GM18873 (cell line): ENCODE measurements at regions not wholly inside any gene's neighbourhood (a gene's known extent, or its start where the extent isn't known, plus 50 kb on each side); places are given as distances from the start of the nearest gene placed in this dataset.

Source experiments
- ATAC-seq: cut with Tn5 transposase; IDR thresholded peaks from one replicate; pipeline ENCODE4 v1.9.1; 2021; ENCODE audit warnings: mild to moderate bottlenecking, moderate library complexity, moderate number of reproducible peaks; ENCODE audit not compliant: unreplicated experiment, low FRiP score

DNA sequence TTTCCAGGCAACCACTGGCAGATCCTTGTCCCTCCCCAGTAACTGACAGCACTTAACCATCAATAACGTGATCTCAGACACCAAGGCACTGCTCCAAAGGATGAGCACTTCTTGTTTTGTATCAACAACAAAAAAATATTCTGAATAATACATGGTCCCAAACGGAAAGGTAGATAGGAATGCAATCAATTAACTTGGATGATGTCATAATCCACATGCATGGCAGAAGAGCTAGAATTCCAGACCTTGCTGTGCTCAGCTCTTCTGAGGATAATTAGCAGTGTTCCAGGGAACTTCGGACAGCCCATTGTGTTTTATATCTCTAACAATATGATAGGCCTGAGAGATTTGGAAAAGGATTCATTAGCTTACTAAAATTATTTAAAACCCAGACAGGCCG lies 288.4 kb upstream of the PCSK5 start:
- ATAC-seq, result no peak

- ATAC-seq, result no peak
Observed at GRCh38 chr9:75604661-75605060, 285.8 kb upstream of the PCSK5 start.

- ATAC-seq, result no peak
Observed at GRCh38 chr9:75607521-75607920, 283.0 kb upstream of the PCSK5 start.

DNA sequence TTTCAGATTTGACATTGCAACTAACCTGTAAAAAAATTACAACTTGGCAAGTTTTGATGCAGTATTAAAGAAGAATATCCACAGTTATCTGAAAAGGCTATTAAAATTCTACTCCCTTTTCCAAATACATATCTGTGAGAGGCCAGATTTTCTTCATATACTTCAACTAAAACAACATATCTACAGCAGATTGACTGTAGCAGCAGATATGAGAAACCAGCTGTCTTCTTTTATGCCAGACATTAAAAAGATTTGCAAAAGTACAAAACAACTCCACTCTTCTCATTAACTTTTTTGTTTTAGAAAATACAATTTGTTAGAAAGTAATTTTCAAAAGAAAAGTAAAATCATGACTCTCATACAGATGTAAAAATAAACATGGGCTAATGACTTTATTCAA lies 281.1 kb upstream of the PCSK5 start:
- ATAC-seq, result no peak

DNA sequence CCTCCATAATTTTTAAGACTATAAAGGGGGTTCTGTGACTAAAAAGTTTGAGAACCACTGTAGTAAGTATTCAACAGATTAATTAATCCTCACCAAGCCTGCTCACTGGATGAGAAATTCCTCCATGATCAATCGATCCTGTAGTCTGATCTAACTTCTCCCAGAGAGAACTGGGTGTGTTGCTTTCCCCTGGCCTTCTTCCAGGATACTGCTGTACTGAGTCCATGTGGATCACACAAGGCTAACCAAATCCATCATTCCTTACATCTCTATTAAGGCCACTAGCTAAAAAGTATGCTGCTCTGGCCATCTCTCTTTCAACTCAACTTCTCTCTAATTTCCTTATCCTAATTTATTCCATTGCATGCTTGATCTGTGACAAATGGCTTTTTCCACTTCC lies 280.2 kb upstream of the PCSK5 start:
- no peak for ATAC-seq

DNA sequence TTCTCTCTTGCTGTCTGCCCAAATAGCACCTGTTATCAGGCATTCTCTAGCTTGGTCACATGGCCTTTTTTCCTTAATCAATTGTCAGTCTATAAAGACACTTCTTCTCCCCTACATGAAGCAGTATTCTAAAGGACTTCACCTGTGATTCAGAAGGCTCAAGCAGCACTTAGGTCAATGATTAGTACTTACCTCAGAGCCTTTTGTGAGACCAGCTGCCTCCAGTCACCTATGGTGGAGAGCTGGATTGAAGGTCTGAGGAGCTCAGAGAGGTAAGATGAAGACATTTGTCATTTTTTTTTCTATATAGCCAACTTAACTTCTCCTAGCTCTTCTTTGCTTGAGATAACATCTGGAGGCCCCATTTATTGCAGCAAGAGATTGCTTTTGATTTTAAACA lies 278.3 kb upstream of the PCSK5 start:
- ATAC-seq, result no peak

DNA sequence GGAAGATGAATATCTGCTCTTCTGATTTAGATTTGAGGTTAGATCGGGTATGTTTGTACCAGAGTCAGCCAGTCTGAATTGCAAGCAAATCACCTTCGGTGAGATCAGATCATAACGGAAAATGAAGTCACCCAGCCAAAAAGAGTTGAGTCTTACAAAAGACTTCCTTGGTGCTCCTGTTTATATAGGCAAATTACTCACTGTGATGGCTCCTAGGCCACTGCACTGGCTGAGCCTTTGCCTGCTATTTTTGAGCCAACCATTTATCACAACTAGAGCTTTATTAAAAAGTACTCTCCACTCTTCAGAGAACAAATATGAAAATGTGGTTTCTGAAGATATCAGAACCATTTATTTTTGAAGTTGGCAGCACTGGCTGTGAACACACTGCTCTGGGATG lies 277.7 kb upstream of the PCSK5 start:
- ATAC-seq, result no peak

DNA sequence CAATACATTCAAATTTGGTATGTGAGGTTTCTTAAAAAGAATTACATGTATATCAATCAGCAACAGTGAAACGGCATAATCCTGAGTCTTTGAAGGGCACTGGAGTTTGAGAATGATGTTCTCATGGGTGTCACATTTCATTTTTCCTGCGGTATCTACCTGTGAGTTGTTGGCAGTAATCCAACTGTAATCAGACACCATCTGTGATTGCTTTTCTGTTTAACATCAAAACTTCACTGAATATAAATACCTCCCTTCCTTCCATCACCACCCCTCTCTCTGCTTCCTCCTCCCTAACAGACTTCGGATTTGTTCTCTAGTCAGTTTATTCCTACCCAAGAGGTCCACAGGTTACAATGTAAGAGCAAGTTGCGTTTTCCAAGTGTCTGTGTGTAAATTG lies 275.2 kb upstream of the PCSK5 start:
- no peak for ATAC-seq

DNA sequence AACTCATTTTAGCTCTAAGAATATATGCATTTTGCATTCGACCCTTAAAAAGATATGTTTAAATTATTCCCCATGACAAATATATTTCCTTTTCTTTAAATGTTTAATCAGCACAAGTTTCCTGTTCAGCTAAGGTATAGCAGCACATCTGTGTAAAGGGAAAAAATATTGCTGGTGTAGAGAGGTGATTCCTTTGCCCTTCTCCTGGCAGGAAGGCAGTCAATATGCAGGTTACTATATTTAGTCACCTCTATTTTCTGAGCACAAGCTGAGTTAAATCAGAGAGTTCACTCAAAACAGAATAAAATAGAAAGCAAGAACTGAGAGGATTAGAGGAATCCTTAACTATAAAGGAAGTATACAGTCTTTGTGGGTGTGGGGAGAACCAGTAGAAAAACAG lies 274.4 kb upstream of the PCSK5 start:
- ATAC-seq, result no peak

- no peak for ATAC-seq
Observed at GRCh38 chr9:75616841-75617566, 273.5 kb upstream of the PCSK5 start.

GRCh38 chr9:75623462-75623861 lies 267.0 kb upstream of the PCSK5 start:
- no peak for ATAC-seq

- ATAC-seq, result no peak
Observed at GRCh38 chr9:75624998-75625397, 265.5 kb upstream of the PCSK5 start.

GRCh38 chr9:75626860-75627259 lies 263.6 kb upstream of the PCSK5 start:
- ATAC-seq, result no peak

GRCh38 chr9:75628952-75629351 lies 261.5 kb upstream of the PCSK5 start:
- ATAC-seq, result no peak

DNA sequence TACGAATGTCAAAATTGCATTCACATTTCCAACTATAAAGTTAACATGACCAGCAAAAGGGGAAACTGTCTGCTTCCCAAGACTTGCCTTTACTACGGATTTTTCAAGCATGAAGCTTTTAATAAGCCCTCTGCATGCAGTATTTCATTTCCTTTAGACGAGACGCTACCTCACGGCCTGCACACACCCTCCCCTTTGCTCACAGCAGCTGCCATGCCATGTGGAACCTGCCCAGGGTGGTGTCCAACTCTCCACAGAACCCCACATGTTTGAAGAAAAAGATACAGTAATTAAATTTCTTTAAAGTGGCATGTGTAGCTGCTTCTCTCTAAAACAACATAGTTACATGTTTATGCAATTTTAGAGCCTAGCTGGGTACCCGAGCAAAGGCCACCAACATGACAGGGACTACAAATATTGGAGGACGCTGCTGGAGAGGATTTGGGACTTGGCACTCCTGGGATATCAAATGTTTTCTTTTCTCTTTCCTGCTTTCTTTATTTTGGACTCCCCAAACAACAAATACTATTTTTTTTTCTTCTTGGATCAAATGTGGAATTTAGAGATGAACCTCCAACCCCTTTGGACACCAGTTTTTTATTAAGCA lies 256.9 kb upstream of the PCSK5 start:
- no peak for ATAC-seq

GRCh38 chr9:75636427-75637045 lies 253.9 kb upstream of the PCSK5 start:
- no peak for ATAC-seq

DNA sequence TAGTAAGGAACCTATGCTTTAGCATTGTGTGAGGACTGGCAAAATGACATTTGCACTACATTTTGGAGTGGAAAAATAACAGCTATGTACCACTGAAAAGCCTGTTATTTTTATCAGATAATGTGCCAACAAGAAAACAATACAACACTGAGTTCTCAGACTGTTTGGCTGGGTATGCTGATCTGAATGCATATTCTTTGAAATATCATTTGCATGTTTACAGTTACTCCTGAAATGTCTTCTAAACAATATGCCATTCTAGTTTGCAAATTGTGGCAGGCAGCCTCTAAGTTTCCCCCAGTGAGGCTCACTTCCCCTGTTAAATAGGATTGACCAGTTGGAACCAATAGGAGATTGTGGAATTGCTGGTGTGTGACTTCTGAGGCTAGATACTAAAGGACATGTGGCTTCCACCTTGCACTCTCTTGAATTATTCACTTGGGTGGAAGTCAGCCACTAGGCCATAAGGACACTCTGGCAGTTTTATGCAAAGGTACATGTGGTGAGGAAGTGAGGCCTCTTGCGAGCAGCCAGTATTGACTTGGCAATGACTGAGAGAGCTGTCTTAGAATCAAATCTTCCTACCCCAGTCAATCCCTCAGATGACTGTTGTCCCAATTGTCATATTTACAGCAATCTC lies 250.4 kb upstream of the PCSK5 start:
- ATAC-seq, result no peak

- no peak for ATAC-seq
Observed at GRCh38 chr9:75642522-75642921, 248.0 kb upstream of the PCSK5 start.

- no peak for ATAC-seq
Observed at GRCh38 chr9:75644649-75645048, 245.8 kb upstream of the PCSK5 start.

DNA sequence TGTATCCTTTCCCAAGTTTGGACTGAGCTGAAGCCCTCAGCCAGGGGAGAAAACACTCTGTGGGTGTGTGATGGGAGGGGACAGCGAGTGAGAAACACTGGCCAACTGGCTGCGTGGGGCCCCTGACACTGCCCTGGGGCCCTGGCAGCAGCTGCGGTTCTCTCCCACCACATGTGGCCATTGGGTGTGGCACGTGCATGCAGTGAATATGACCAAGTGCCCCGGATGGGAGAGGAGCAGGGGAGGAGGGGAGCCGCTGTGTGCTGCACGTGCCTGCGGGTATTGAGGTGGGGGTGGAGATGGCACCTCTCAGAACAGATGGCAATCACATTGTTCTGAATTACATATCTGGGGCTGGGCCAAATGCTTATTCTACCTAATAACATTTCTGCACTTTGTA lies 242.4 kb upstream of the PCSK5 start:
- no peak for ATAC-seq

- ATAC-seq, result no peak
Observed at GRCh38 chr9:75649060-75649459, 241.4 kb upstream of the PCSK5 start.

GRCh38 chr9:75651709-75652108 lies 238.8 kb upstream of the PCSK5 start:
- ATAC-seq, result no peak
